ENCODE measurements at regions not wholly inside any gene's neighbourhood (a gene's known extent, or its start where the extent isn't known, plus 50 kb on each side); places are given as distances from the start of the nearest gene placed in this dataset.

- peak; percentile 14 for DNase-seq
Observed at GRCh38 chr2:221205103-221205673, 366.9 kb downstream of the EPHA4 start.

GRCh38 chr2:221210686-221211085 is 361.4 kb downstream of the EPHA4 start:
- no peak for DNase-seq

- no peak for DNase-seq
Observed at GRCh38 chr2:221211653-221212052, 360.5 kb downstream of the EPHA4 start.

GRCh38 chr2:221212105-221212504 is 360.0 kb downstream of the EPHA4 start:
- no peak for DNase-seq

- DNase-seq = no peak
Observed at GRCh38 chr2:221215487-221215886, 356.6 kb downstream of the EPHA4 start.

GRCh38 chr2:221216636-221217035 is 355.5 kb downstream of the EPHA4 start:
- no peak for DNase-seq

- no peak for DNase-seq
Observed at GRCh38 chr2:221225752-221226151, 346.4 kb downstream of the EPHA4 start.

- no peak for DNase-seq
Observed at GRCh38 chr2:221228214-221228769, 343.8 kb downstream of the EPHA4 start.

GRCh38 chr2:221229099-221229498 is 343.0 kb downstream of the EPHA4 start:
- DNase-seq = no peak

- DNase-seq = no peak
Observed at GRCh38 chr2:221231511-221231910, 340.6 kb downstream of the EPHA4 start.

- DNase-seq = no peak
Observed at GRCh38 chr2:221235941-221236340, 336.2 kb downstream of the EPHA4 start.

- no peak for DNase-seq
Observed at GRCh38 chr2:221241072-221241471, 331.0 kb downstream of the EPHA4 start.

GRCh38 chr2:221243771-221244170 is 328.3 kb downstream of the EPHA4 start:
- no peak for DNase-seq

GRCh38 chr2:221245045-221245444 is 327.1 kb downstream of the EPHA4 start:
- no peak for DNase-seq

- DNase-seq = no peak
Observed at GRCh38 chr2:221245772-221246171, 326.3 kb downstream of the EPHA4 start.

GRCh38 chr2:221254299-221254698 is 317.8 kb downstream of the EPHA4 start:
- peak; percentile 56 for DNase-seq

GRCh38 chr2:221255862-221256261 is 316.2 kb downstream of the EPHA4 start:
- peak; percentile 44 for DNase-seq

- no peak for DNase-seq
Observed at GRCh38 chr2:221258464-221258863, 313.6 kb downstream of the EPHA4 start.

GRCh38 chr2:221262651-221263050 is 309.5 kb downstream of the EPHA4 start:
- no peak for DNase-seq

GRCh38 chr2:221263573-221263972 is 308.5 kb downstream of the EPHA4 start:
- no peak for DNase-seq

GRCh38 chr2:221264318-221264717 is 307.8 kb downstream of the EPHA4 start:
- DNase-seq = no peak

GRCh38 chr2:221267773-221268425 is 304.2 kb downstream of the EPHA4 start:
- DNase-seq = no peak

GRCh38 chr2:221268631-221269030 is 303.5 kb downstream of the EPHA4 start:
- peak; percentile 10 for DNase-seq

- DNase-seq = peak; percentile 13
Observed at GRCh38 chr2:221270806-221271205, 301.3 kb downstream of the EPHA4 start.

GRCh38 chr2:221272729-221273128 is 299.4 kb downstream of the EPHA4 start:
- no peak for DNase-seq
